Activated T-cell treated with anti-CD3 and anti-CD28 coated beads for 4 hours (primary cell): ENCODE measurements at regions not wholly inside any gene's neighbourhood (a gene's known extent, or its start where the extent isn't known, plus 50 kb on each side); places are given as distances from the start of the nearest gene placed in this dataset.

Source experiments
- DNase-seq: peaks from one replicate; pipeline ENCODE4 v3.0.0-alpha.2; 2020

DNA sequence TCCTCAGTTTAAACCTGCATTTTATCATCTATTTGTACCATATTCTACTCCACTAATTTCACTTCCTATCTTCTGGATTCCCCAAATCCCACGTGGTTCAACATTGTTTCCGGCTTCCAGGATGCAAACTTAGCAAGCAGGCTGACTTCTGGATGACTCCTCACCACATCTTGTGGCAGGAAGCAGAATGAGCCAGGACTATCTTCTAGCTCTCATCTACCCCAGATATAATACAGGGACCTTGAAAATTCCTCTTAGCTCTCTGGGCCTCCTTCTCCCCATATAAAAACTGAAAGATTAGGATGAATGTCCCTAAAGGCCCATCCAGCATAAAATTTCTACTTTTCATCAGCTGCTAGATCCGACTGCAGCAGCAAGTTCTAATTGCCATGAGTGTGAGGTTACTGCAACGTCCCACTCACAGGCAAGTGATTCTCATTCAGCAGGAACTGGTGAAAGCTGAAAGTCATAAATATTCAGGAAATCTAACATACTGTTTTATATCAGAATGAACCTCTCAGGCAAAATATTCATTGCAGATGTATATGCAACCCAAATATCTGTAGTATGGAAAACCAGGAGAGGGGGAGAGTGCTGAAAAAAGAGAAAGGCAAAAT, 93.4 kb downstream of the KCTD12 start:
- DNase-seq, result no peak

DNA sequence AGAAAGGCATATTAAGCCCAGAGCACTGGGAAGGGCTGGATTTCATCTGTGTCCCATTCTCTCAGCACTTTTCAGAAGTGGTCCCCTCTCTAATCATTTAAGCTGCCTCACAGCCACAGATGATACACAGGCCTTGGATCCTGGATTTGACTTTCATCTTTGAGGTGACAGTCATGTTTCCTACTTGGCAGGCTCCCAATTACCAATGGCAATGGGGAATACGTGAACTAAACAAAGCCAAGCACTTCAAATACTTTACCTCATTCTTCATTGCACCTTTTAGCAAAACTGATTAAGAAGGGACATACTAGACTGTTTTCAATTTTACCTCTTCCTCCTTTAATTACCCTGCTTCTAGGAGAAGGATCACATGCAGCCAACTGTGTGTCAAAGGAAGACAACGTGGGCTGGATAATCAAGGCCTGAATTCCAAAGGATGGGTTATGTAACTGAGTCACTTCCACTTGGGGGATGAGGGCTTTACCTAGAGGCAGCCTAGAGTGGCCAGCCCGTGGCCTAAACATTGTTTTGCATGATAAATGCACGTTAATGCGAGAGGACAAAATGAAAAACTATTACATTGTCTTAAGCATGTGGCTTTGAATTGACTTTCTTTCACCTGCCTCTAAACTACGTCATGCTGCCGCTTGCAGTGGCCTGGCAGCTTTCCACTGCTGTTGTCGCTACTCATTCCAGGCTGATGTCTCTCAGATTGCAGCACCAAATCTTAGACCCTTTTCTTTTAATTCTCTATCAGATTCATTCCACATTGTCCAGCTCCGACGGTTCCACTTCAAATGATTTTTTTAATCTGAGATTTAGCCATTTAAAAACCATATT, 95.0 kb downstream of the KCTD12 start:
- no peak for DNase-seq

DNA sequence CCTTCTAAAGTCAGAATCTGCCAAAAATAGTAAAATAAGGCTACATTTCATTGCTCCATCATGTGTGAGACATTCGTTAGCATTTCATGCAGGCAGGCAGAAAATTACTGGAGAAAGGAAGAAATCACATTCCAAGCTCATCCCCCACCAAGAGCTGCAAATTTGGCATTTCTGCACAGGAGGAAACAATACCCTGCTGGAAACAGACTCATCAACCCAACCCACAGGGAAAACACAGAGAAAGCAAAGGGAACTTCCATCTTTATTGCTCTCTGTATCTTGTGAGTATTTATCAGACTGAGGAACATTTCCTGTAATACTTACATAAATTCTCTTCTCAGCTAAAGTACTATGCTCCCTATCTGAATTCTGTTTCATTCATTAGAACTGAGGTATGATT, 95.7 kb downstream of the KCTD12 start:
- DNase-seq, result no peak

DNA sequence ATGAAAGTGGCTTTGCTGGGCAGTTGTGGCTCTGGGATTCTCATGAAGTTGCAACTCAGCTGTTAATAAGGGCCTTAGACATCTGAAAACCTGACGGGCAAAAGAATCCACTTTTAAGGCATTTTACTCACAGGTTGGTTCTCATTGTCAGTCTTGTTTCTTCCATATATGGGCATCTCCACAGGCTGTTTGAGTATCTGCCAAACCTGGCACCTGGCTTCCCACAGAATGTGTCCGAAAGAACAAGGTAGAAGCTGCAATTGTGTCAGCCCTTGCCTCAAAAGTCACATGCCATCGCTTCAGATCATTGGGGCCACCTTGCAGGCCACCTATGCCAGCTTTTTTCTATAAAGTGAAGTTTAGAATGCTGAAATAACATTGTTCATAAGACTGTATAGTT, 102.4 kb downstream of the KCTD12 start:
- DNase-seq, result no peak

DNA sequence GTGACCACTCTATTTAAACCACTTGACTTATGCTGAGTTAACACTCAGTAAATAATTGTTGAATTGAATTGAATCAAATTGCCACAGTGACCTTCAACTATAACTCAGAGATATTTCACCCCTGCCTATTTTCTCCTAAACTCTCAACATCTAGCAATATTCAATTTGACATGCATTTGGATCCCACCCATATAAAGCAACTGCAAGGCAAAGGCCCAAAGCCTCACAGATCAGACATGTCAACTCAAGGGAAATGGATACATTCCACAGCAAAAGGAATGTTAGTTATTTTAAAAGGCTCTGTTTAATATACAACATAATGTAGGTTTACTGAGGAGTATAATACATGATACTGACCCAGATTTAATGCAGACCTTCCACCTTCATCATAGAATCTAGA, 107.4 kb downstream of the KCTD12 start:
- no peak for DNase-seq

DNA sequence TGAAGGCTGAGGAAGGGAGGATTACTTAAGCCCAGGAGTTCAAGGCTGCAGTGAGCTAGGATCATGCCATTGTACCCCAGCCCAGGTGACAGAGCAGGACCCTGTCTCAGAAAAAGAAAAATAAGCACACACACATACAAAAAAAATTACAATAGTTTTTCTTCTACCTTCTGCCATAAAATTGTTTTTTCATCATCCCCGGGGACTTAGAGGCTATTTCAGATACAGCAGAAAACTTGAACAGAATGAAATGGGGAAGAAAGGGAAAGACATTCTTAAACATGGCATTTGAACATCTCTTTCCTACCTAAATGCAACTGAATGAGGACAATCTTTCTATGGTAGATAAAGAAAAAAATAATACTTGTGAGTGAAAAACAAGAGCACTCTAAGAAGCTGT, 109.1 kb downstream of the KCTD12 start:
- no peak for DNase-seq

DNA sequence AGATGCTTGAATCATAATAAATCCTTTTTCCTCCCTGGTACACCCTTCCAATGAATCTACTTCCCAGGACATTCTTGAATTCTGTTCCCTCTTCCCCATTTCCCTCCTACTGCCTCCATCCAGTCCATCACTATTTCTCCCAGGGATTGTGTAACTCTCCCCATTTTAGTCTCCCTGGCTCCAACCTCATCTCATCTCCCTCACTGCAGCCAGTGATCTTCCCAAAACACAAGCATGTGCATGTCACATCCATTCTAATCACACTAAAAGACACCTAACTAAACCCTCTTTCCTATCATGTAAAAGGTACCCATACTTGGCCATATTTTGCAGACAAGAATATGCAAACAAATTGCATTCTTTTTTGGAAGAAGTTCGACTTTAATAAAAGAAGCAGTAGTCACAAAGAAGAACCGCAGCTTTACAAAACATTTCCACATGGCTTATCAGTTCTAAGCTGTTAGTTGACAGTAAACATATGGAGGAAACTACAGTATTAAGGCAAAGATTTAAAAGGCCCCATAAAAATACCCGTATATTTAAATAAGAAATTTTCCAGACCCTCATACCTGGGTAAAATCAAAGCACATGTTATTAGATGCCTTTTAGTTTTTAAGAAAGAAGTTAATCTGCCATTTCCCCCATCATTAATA, 111.0 kb downstream of the KCTD12 start:
- DNase-seq, result no peak

DNA sequence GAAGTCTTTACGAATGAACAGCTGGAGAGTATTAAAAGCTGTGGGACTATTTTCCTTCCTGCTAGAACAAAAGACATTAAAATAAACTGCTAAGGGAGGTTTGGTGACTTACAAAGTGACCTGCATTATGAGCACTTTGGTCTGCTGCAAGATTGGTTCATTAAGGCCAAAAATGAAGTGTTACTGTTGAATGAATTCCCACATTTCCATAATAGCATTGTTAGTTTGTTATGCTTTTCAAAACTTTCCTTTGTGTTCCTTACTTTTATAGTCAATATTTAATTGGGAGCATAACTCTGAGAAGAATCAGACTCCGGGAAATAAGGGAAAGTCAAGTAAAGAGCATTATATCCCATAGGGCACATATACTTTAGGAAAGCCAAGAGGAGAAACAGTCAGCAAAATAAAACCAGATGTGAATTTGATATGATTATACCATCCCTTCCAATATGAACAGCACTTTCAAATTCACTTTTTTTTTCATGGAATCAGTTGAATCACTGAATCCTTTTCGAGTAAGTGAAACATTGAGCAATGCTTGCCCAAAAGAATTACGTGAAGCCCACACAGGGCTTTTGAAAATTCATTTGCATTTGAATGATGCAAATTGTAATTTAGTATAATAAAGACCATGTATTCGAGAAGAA, 112.6 kb downstream of the KCTD12 start:
- no peak for DNase-seq

DNA sequence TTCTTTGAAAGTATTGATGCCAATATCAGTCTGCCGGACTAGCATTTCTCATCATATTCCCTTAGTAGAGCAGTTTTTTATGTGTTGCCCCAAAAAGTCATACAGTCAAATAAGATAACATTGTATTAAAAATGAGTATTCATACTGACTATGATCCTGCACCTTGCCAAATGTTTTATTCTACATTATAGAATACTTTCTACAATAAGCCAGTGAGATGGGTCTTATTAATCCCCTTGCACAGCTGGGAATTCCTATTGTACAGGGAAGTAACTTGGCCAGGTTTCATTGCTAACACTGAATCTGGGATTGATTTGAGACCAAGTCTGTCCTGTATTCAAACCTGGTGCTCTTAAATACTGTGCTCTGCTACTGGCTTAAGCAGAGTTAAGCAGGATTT, 114.0 kb downstream of the KCTD12 start:
- no peak for DNase-seq

DNA sequence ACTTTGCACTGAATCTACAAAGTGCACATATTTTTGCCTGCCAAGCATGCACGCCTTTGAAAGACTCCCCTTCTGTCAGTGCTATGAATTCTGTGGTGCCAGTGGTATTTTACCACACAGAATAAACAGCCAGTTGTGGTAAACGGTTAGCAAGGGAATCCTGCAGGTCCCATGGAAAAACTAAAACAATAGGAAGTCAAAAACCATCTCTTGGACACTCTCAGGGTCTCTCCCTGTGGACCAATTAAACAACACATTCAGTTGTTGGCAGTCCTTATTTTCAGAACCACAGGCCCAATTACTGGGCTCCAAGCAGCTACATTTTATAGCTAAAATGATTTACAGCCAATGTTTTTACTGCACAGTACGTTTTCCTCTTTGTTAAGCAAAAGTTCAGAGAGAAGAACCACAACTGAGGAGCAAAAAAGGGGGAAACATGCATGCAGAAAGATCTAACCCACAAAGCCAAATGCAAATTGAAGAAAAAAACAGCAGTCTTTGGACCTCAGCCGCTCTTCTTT, 116.9 kb downstream of the KCTD12 start:
- no peak for DNase-seq

DNA sequence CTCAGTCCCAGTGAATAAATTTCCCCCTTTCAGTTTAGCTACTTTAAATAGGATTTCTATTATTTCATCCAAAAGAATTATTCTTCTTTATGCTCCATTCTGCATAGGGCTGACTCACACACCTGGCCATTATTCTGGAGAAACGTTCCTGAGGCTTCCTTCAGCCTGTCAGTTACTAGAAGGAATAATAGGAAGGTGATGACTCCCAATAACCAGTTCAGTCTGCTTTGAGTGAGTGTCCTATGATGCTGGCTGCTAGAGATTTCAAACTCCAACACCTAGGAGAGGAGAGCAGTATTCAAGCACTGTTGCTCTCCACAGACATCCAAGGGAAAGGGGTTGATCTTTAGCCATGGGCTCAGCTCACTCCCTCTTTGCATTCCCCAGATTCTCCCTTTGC, 117.8 kb downstream of the KCTD12 start:
- no peak for DNase-seq

DNA sequence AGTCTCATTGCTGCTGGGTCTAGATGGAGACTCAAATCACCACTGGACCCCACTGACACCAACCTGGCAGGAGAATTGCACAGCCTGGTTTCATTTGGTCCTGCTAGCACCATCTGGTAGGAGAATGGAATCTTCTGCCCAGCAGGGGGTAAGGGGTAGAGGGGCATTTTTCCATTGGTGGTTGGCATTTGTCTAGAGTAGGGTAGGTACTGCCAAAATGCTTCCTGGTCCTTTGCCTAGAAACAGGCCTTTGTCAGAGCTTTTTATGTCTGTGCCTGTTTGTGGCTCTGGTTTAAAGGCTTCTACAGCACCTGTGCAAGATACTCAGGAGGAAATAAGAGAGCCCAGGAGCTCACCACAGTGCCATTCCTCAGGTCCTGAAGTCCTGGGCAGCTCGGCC, 121.3 kb downstream of the KCTD12 start:
- no peak for DNase-seq

DNA sequence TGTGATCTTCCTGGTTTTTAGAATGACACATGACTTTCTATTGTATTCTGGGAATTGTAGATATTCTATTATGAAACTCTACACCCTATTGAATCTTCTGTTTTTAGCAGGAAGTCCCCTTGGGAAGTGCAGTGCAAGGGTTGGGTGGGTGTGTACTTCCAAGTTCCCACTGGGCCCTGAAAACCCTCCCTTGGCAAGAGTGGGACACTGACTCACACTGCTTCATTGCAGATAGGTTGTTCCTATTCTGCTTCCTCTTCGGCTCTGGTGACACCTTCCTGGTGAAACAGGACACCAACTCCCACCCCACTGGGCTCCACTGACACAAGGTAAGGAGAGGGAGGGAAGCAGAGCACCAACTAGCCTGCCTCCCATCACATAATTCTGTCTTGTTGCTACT, 121.8 kb downstream of the KCTD12 start:
- DNase-seq, result no peak

DNA sequence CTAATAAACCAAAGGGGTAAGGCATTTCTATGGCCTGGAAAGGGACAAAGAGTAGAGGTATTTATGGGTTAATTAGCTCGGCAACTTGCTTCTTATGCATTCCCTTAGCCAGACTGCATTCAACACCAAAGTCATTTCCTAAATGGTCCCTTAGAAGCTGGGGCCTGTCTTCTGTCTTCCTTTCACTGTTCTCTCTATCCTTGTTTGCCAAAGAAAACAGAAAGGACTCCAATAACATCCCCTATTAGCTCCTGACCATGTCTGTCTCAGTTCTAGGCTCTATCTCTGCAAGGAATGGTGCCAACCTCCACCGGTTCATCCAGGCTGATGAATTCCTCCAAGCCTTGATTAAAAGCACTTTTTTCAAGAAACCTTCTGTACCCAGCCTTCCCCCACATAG, 123.5 kb downstream of the KCTD12 start:
- DNase-seq, result no peak

DNA sequence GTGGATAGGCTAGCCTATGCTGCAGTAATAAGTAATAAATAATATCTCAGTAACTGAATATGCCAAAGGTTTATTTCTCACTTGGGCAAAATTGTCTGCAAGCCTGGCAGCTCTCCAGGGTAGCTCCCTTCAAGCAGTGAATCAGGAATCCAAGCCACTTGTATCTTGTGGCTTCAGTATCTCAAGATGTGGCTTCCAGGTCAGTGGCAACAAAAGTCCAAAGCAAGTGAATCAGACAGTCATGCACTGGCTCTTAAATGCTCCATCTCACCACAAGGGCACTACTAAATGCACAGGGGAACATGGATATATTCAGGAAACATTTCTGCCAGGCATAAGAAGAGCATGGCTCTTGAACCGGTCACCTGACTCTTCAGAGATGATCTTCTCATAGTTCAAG, 126.3 kb downstream of the KCTD12 start:
- no peak for DNase-seq

DNA sequence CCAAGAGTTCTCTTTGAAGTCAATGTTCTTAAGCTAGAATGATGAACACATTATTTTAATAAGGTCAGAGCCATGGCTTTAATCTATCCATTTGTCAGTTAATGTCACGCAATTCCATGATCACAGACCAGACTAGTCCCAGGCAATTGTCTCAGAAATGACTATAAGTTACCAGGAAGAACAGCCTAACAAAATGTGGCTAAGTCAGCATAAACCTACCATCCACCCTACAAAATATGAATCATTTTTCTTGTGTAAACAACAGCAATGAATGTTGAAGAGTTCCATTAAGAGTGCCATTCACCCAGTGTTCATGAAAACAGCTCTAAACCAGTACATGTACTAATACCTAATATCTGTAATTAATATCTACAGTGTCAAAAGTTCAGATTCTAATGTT, 127.5 kb downstream of the KCTD12 start:
- no peak for DNase-seq

DNA sequence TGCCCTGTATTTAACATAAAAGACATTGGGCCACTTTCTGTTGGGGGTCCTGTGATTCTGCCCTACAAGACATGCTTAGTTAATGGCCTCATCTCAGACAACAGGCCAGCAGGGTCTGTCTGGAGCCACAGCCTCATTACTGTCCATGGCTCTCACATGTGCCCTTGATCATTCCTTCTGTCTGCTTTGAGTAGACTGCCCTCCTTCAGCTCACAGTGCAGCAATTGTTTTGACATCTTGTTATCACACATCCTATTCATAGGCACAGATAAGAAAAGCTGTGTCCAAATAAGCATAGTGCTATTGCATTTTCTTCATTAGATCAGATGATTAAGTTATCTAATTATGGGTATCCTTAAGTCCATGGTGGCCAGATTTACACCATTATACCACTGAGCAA, 127.9 kb downstream of the KCTD12 start:
- no peak for DNase-seq

DNA sequence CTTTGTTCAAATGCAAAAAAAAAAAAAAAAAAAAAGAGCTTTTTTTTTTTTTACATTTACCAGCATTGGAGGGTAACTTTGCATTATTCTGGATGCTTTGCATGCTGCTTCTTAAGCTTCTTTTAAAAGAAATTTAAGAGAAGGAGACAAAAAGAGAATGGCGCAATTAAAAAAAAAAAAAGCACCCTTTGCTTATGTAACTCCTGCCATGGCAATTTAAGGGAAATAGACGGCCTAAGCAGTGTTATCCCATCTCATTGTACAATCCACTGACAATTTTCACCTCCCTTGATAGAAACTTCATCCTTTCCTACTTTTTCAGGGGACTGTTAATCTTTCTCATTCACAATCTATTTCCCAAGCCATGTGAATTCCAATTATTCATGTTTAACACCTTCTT, 129.8 kb downstream of the KCTD12 start:
- no peak for DNase-seq

DNA sequence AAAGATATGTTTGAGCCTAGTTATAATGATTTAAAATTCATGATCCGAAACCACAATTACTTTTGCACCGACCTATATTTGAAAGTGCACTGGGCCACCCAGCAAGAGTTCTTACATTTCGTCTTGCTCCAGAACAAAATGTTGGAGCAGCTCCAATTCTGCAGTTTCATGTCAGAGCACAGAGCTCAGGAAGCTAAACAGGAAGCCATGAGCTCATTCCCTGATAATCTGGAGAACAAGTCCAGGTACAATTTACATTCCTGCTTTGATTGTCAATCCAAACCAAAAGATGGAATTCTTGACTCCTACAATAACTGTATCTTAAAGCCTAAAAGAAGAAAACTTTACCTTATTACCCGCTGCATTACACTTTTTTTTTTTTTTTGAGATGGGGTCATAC, 131.8 kb downstream of the KCTD12 start:
- DNase-seq, result no peak

DNA sequence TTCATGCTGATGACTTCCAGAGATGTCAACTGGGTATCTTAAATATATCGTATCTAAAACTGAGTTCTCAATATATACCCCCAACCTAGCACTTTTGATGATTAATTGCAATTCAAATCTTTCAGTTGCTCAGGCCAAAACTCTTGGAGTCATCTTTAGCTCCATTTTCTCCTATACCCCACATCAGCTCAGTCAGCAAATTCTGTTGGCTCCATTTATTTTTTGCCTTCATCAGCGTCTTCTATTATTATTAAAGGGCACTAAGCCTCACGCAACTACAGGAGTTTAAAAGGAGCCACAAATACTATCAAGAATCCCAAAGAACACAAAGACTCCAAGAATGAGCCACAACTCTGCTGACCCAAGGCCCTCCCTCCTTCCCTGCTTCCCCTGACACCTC, 134.9 kb downstream of the KCTD12 start:
- DNase-seq, result no peak

DNA sequence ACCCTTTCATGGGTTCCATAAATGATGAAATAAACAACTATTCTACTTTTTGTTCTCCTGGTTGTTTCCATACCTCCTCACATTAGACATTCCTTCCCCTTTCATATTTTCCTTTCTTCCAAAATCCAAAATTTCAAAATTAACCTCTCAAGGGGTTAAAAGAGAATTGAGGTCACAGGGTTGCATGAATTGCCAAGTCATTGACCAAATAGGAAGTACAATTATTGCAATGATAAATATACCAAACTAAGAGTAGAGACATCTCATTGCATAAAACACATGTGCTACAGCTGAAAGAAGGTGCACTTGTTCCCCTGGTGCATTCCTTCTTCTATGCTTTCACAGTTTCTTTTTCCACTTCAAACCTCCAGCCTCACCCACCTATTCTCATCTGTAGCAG, 136.1 kb downstream of the KCTD12 start:
- DNase-seq, result no peak

DNA sequence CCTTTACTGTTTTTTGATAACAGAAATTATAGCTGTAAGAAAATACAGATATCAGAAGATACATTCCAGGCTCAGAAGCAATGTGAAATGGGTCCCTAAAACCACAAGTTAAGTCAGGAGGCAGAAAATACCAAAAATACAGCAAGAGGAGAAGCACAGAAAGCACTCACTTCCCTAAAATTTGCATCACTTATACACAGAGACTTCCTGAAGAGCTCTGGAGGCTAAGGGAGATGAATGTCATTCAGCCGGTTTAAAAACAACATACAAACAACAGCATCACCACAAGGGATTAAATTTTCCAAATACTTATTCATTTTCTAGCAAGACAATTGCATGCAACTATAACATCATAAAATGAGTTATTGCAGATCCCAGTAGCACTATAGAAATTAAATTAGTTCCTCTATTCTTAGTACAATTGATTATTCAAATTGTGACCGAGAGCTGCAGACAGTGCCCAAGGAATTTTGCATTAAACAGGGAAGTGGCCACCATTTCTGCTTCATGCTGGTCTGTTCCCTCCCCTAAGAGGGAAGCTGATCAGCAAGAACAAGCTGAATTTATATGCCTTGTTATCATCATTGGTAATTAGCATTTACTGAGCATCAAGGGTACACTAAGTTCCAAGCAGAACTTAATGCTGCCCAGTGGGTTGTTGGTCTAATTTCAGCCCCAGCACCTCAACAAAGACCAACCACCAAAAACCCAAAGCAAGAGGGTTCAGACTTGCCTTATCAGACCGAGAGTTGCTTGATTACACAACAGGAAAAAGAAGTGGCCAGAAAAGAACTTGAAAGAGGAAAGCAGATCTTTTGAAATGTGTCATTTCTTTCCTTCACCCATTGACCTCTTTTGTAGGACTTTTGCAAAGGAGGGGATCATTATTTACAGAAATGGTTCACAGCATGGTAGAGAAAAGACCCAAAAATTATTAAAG, 140.7 kb downstream of the KCTD12 start:
- no peak for DNase-seq
